Gastrocnemius medialis (tissue), 4 donors: ENCODE measurements at regions not wholly inside any gene's neighbourhood (a gene's known extent, or its start where the extent isn't known, plus 50 kb on each side); places are given as distances from the start of the nearest gene placed in this dataset.

Experiments used
- POLR2A ChIP-seq, 2 donors: fragments of 450-650 bp; IDR thresholded peaks; one replicate each; pipeline ENCODE4 v1.6.1; 2017; ENCODE audit warnings: antibody characterized with exemption in 2 of 2, mild to moderate bottlenecking in 2 of 2, moderate library complexity in 2 of 2
- TF ChIP-seq, protein P1 (sequence below), 5 experiments: fragments of 450-650 bp in 3 of 5; fragments of 200-600 bp in 2 of 5; sonication (generic) in 2 of 5; IDR thresholded peaks in 4 of 5; conservative IDR thresholded peaks in 1 of 5; 1 replicate in 4 of 5; 2 replicates in 1 of 5; pipeline ENCODE4 v1.5.1; 2016 to 2019; ENCODE audit warnings: antibody characterized with exemption in 5 of 5, mild to moderate bottlenecking in 3 of 5, moderate library complexity in 3 of 5

DNA sequence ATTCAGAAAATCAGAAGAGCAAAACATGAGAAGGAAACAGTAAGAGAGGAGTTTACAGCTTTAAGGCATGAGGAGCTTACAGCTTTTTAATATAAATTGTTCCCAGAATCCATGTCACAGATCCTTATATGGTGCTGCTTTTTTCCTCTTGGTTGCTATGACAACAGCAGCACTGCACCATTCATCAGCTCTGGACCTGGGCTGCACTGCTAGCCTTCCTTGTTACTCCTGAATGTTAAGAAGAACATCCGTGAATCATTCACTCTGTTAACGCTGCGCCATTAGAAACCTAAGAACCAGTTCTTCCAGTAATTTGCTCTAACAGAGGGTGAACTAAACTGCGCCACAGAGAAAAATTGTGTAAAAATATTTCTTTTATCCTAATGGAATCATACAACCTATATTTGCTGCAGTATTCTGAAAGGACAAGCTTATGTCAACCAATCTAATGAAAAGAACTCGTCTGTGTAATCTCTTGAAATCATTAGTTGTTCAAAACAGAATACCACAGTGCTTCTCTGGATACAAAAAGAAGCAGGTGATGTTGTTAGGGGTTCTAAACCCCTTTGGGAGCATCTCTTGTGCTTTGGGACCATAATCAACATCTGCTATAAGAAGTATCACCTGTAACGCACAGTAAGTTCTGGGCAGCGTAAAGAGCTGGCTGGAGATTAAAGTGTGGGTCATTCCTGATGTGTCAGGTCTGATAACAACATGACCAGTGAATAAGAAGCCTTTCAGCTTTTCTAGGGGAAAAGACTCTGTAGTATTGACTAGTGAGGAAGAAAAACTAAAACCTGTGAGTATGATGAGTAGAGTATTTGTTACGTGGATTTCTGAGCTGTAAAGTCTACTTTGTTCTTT is 151.2 kb downstream of the TANC2 start:
- TF ChIP-seq, protein P1, sequence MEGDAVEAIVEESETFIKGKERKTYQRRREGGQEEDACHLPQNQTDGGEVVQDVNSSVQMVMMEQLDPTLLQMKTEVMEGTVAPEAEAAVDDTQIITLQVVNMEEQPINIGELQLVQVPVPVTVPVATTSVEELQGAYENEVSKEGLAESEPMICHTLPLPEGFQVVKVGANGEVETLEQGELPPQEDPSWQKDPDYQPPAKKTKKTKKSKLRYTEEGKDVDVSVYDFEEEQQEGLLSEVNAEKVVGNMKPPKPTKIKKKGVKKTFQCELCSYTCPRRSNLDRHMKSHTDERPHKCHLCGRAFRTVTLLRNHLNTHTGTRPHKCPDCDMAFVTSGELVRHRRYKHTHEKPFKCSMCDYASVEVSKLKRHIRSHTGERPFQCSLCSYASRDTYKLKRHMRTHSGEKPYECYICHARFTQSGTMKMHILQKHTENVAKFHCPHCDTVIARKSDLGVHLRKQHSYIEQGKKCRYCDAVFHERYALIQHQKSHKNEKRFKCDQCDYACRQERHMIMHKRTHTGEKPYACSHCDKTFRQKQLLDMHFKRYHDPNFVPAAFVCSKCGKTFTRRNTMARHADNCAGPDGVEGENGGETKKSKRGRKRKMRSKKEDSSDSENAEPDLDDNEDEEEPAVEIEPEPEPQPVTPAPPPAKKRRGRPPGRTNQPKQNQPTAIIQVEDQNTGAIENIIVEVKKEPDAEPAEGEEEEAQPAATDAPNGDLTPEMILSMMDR (IDR thresholded peaks at IDR 0.05 in 4 of 5, conservative IDR thresholded peaks at IDR 0.05 in 1 of 5) = no peak
- TF ChIP-seq POLR2A (IDR thresholded peaks at IDR 0.05) = no peak
